Mucosa of stomach (tissue), 1 donor: ENCODE measurements at regions not wholly inside any gene's neighbourhood (a gene's known extent, or its start where the extent isn't known, plus 50 kb on each side); places are given as distances from the start of the nearest gene placed in this dataset.

Source experiments
- H3K27me3 ChIP-seq: one replicate; pipeline ENCODE4 v1.7.0; 2013; ENCODE audit warnings: mild to moderate bottlenecking, low read length; ENCODE audit not compliant: control insufficient read depth, insufficient read depth
- H3K36me3 ChIP-seq: one replicate; pipeline ENCODE4 v1.7.0; 2013; ENCODE audit warnings: low read length; ENCODE audit not compliant: control insufficient read depth, insufficient read depth
- H3K4me1 ChIP-seq: one replicate; pipeline ENCODE4 v1.7.0; 2013; ENCODE audit warnings: mild to moderate bottlenecking, low read length; ENCODE audit not compliant: control insufficient read depth, insufficient read depth
- H3K4me3 ChIP-seq: one replicate; pipeline ENCODE4 v1.7.0; 2013; ENCODE audit warnings: low read length
- H3K9ac ChIP-seq: one replicate; pipeline ENCODE4 v1.7.0; 2013; ENCODE audit warnings: mild to moderate bottlenecking, low read length, moderate library complexity
- H3K9me3 ChIP-seq: one replicate; pipeline ENCODE4 v1.7.0; 2013; ENCODE audit warnings: mild to moderate bottlenecking, low read length, moderate library complexity; ENCODE audit not compliant: control insufficient read depth
- donor health status: Pancreatic carcinoma.

GRCh38 chr22:49589301-49589700 lies 238.4 kb downstream of the BRD1 start:
- H3K36me3 ChIP-seq = no peaks in the 10 kb centered on the region
- no peaks in the 10 kb centered on the region for H3K9me3 ChIP-seq
- no peak overlapping the region for H3K9ac ChIP-seq
- H3K4me1 ChIP-seq = no peaks in the 10 kb centered on the region
- no peak overlapping the region for H3K4me3 ChIP-seq
- no peaks in the 10 kb centered on the region for H3K27me3 ChIP-seq

GRCh38 chr22:49588739-49589138 lies 238.9 kb downstream of the BRD1 start:
- H3K4me1 ChIP-seq = no peaks in the 10 kb centered on the region
- no peaks in the 10 kb centered on the region for H3K36me3 ChIP-seq
- H3K27me3 ChIP-seq = no peaks in the 10 kb centered on the region
- H3K9me3 ChIP-seq = no peaks in the 10 kb centered on the region
- H3K9ac ChIP-seq = no peak overlapping the region
- no peak overlapping the region for H3K4me3 ChIP-seq

- H3K36me3 ChIP-seq = no peaks in the 10 kb centered on the region
- H3K9me3 ChIP-seq = no peaks in the 10 kb centered on the region
- H3K27me3 ChIP-seq = no peaks in the 10 kb centered on the region
- no peak overlapping the region for H3K4me3 ChIP-seq
- H3K4me1 ChIP-seq = no peaks in the 10 kb centered on the region
- no peak overlapping the region for H3K9ac ChIP-seq
These were observed 239.7 kb downstream of the BRD1 start for GRCh38 chr22:49587987-49588386.

GRCh38 chr22:49587421-49587820 lies 240.3 kb downstream of the BRD1 start:
- H3K9ac ChIP-seq = no peak overlapping the region
- H3K36me3 ChIP-seq = no peaks in the 10 kb centered on the region
- no peaks in the 10 kb centered on the region for H3K27me3 ChIP-seq
- no peak overlapping the region for H3K4me3 ChIP-seq
- H3K4me1 ChIP-seq = no peaks in the 10 kb centered on the region
- no peaks in the 10 kb centered on the region for H3K9me3 ChIP-seq

GRCh38 chr22:49586873-49587272 lies 240.8 kb downstream of the BRD1 start:
- Histone ChIP-seq H3K27me3 (no peaks in the 10 kb centered on the region), H3K9ac (no peak overlapping the region), H3K4me1 (no peaks in the 10 kb centered on the region), H3K4me3 (no peak overlapping the region), H3K9me3 (no peaks in the 10 kb centered on the region), H3K36me3 (no peaks in the 10 kb centered on the region)

- no peaks in the 10 kb centered on the region for H3K9me3 ChIP-seq
- no peak overlapping the region for H3K4me3 ChIP-seq
- no peaks in the 10 kb centered on the region for H3K27me3 ChIP-seq
- H3K4me1 ChIP-seq = no peaks in the 10 kb centered on the region
- no peak overlapping the region for H3K9ac ChIP-seq
- no peaks in the 10 kb centered on the region for H3K36me3 ChIP-seq
These were observed 241.4 kb downstream of the BRD1 start for GRCh38 chr22:49586244-49586748.

GRCh38 chr22:49585461-49586243 lies 242.0 kb downstream of the BRD1 start:
- Histone ChIP-seq H3K9me3 (no peaks in the 10 kb centered on the region), H3K4me1 (no peaks in the 10 kb centered on the region), H3K4me3 (no peak overlapping the region), H3K36me3 (no peaks in the 10 kb centered on the region), H3K27me3 (no peaks in the 10 kb centered on the region), H3K9ac (no peak overlapping the region)

- H3K9me3 ChIP-seq = no peaks in the 10 kb centered on the region
These were observed 243.7 kb downstream of the BRD1 start for GRCh38 chr22:49583886-49584505.

GRCh38 chr22:49583341-49583740 lies 244.3 kb downstream of the BRD1 start:
- Histone ChIP-seq H3K4me1 (no peaks in the 10 kb centered on the region), H3K27me3 (no peaks in the 10 kb centered on the region), H3K9me3 (no peaks in the 10 kb centered on the region), H3K36me3 (no peaks in the 10 kb centered on the region), H3K4me3 (no peak overlapping the region), H3K9ac (no peak overlapping the region)

More at GRCh38 chr22:49583886-49584505, 243.7 kb downstream of the BRD1 start:
- no peak overlapping the region for H3K4me3 ChIP-seq
- H3K36me3 ChIP-seq = no peaks in the 10 kb centered on the region
- no peaks in the 10 kb centered on the region for H3K4me1 ChIP-seq
- H3K9ac ChIP-seq = no peak overlapping the region
- no peaks in the 10 kb centered on the region for H3K27me3 ChIP-seq

- H3K9me3 ChIP-seq = no peaks in the 10 kb centered on the region
- no peaks in the 10 kb centered on the region for H3K4me1 ChIP-seq
- H3K4me3 ChIP-seq = no peak overlapping the region
- H3K9ac ChIP-seq = no peak overlapping the region
- no peaks in the 10 kb centered on the region for H3K27me3 ChIP-seq
- H3K36me3 ChIP-seq = no peaks in the 10 kb centered on the region
These were observed 245.0 kb downstream of the BRD1 start for GRCh38 chr22:49582678-49583077.

- Histone ChIP-seq H3K9me3 (no peaks in the 10 kb centered on the region), H3K36me3 (no peaks in the 10 kb centered on the region), H3K9ac (no peak overlapping the region), H3K4me1 (no peaks in the 10 kb centered on the region), H3K27me3 (no peaks in the 10 kb centered on the region), H3K4me3 (no peak overlapping the region)
These were observed 245.5 kb downstream of the BRD1 start for GRCh38 chr22:49582181-49582580.

- Histone ChIP-seq H3K27me3 (no peaks in the 10 kb centered on the region), H3K9me3 (no peaks in the 10 kb centered on the region), H3K9ac (no peak overlapping the region), H3K4me3 (no peak overlapping the region), H3K36me3 (no peaks in the 10 kb centered on the region), H3K4me1 (no peaks in the 10 kb centered on the region)
These were observed 247.6 kb downstream of the BRD1 start for GRCh38 chr22:49580024-49580423.
